VCaP (cell line): ENCODE measurements at regions not wholly inside any gene's neighbourhood (a gene's known extent, or its start where the extent isn't known, plus 50 kb on each side); places are given as distances from the start of the nearest gene placed in this dataset.

Experiments used
- H3K27ac ChIP-seq: fragments of 450-650 bp; 2 replicates; pipeline ENCODE4 v1.5.1; 2017
- TF ChIP-seq, protein P1 (sequence below): fragments of 450-650 bp; conservative IDR thresholded peaks from 2 replicates; pipeline ENCODE4 v1.5.1; 2017; ENCODE audit warnings: mild to moderate bottlenecking, moderate library complexity

DNA sequence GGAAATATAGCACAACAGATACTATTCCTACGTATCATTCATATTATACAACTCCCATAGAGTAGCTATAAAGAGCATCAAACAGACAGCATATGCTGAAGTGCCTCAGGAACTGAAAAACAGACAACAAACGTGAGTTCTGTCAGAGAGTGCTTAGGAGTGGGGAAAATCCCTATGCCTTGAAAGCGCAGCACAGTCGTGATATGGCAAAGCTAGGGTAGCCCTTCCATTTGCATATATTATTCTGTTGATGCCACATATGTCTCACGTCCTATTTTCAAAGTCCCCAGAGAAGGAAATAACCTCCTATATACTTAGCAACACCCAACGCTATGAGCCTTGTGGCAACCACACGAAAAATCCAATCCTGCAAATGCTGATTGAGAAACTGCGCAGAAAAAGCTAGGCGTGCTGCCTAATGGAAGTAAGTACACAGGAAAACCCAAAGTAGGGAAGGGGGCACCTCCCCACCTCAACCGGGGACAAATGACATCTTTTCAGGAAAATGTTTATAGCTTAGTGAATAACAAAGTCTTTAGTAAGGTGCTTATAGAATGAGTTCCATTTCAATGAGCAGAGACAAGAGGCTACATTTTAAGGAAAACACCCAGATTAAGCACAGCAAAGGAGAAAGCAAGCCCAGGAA lies 105.1 kb downstream of the MED10 start:
- TF ChIP-seq, protein P1, sequence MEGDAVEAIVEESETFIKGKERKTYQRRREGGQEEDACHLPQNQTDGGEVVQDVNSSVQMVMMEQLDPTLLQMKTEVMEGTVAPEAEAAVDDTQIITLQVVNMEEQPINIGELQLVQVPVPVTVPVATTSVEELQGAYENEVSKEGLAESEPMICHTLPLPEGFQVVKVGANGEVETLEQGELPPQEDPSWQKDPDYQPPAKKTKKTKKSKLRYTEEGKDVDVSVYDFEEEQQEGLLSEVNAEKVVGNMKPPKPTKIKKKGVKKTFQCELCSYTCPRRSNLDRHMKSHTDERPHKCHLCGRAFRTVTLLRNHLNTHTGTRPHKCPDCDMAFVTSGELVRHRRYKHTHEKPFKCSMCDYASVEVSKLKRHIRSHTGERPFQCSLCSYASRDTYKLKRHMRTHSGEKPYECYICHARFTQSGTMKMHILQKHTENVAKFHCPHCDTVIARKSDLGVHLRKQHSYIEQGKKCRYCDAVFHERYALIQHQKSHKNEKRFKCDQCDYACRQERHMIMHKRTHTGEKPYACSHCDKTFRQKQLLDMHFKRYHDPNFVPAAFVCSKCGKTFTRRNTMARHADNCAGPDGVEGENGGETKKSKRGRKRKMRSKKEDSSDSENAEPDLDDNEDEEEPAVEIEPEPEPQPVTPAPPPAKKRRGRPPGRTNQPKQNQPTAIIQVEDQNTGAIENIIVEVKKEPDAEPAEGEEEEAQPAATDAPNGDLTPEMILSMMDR: no peak
- H3K27ac ChIP-seq: no peak overlapping the region

DNA sequence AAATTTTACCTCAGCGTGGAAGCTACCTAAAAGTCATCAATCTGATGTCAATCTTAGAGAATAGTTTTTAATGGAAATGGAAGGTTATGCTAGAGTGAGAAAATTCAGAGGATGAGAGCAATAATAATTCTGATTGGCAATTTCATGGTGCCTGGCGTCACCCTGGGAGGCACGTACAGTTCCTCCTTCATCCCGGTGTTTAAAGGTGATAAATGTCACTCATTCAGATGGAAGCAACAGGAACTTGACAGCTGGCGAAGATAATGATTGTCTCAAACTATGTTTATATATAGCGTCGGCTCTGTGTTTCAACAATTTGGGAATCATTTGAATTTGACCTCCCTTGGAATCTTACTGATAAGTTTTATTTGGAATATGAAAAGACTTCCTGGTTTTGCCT lies 108.4 kb downstream of the MED10 start:
- TF ChIP-seq, protein P1: no peak
- H3K27ac ChIP-seq: no peak overlapping the region

DNA sequence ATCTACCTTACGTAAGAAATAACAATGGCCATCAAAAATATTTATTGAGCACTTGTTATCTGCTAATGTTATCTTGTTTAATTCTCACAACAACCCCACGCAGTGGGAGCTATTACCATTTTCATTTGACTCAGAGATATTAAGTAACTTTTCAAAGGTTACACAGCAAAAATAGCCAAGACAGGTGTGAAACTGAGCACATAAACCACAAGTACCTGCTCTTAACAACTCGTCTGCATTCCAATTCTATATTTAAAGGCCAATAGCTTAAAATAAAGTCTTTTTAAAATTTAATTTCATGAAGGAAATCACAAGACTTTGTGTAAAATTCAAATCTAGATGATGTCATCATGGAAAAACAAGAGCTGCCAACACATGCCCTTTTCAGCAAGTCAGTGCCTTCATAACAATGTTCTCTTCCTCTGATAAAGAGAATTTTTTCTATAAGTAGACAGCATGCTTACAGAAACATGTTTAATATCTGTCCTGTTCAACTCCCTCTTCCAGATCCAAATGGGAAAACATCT lies 111.6 kb downstream of the MED10 start:
- TF ChIP-seq, protein P1: no peak

DNA sequence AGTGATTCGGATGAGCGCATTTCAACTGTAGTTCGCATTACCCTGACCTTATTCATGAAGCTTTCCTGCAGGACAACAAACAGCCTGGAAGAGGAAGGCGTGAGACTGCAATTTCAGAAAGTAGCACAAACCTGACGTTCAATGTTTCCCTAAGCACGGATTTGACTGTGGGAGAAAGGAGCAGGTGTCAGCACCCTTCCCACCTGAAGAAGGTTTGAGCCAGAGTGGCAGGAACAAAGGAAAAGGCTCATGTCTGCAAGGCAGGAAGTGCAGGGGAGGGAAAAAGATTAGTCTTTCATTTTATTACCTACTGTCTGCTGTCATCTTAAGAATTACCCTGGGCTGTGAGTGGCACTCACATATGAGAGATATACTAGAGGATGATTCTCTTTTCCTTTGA lies 114.0 kb downstream of the MED10 start:
- TF ChIP-seq, protein P1: no peak

More for the DNA sequence above, 111.6 kb downstream of the MED10 start:
- no peak overlapping the region for H3K27ac ChIP-seq

DNA sequence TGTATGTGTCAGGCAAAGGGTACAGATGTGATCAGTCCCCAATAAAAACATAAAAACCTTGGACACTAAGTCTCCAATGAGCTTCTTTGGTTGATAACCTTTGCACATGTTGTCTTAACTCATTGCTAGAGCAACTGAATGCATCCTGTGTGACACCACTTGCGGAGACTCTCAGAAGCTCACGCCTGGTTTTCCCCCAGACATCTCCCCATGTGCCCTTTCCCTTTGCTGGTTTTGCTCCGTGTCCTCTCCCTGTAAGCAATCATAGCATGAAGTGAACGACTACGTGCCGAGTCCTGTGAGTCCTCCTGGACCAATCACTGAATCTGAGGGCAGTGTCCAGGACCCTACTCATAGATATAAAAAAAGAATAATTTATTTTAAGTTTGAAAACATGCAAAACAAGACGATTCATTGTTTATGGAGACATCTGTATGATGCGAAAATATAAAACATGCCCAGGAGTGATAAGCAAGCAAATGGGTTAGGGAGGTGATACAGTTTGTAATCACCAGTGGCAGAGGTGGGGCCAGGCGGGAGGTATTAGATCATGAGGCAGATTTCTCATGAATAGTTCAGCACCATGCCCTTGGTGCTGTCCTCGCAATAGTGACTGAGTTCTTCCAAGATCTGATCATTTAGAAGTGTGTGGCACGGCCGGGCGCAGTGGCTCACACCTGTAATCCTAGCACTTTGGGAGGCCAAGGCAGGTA lies 115.5 kb downstream of the MED10 start:
- TF ChIP-seq, protein P1: no peak
- no peak overlapping the region for H3K27ac ChIP-seq

More for the DNA sequence above, 114.0 kb downstream of the MED10 start:
- H3K27ac ChIP-seq: no peak overlapping the region

DNA sequence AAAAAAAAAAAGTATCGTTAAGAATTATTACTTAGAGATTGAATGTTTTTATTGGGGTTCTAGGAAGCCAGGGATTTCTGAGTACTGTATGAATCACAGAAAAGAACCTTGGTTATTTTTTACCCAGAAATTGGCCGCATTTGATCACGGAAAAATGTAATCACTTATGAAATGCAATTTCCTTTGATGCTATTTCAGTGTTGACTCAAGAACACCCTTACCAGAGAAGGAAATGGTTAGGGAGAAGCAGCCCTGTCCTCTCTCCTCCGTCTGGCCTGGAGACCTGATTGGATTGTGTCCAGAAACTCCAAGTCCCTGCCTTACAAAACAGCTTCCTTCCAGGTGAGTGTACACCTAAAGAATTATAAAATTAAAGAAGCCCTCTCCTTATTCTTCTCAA lies 116.7 kb downstream of the MED10 start:
- TF ChIP-seq, protein P1: no peak
- peak overlapping the region; percentile 5; the same call in 1 of the 2 replicates for H3K27ac ChIP-seq

DNA sequence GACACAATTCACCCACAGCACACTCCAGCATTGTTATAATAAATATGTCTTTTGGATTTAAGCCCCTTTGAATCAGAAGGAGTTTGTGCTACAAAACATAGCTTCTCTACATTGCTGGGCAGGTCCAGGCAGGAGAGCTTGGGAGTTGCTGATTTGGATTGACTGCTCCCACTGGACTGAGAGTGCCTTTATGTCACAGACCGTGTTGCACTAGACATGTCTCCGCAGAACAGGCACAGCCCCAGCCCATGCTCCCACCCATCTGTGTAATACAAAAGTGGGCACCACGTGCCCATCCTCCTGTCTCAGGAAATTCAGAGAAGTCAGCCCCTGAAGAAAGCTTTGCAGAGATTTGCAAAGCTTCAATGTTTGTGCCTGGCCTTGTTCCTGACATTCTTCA lies 117.1 kb downstream of the MED10 start:
- TF ChIP-seq, protein P1: no peak
- peak overlapping the region; percentile 5; the same call in 1 of the 2 replicates for H3K27ac ChIP-seq
